HG03175 (cell line): ENCODE measurements at regions not wholly inside any gene's neighbourhood (a gene's known extent, or its start where the extent isn't known, plus 50 kb on each side); places are given as distances from the start of the nearest gene placed in this dataset.

Experiments
- ATAC-seq: cut with Tn5 transposase; IDR thresholded peaks from one replicate; pipeline ENCODE4 v1.9.1; 2021; ENCODE audit warnings: mild to moderate bottlenecking, moderate library complexity; ENCODE audit not compliant: unreplicated experiment

- ATAC-seq, result no peak
Measured at GRCh38 chr10:20726381-20726780, 170.7 kb downstream of the NEBL start.

GRCh38 chr10:20714979-20715378 lies 182.1 kb downstream of the NEBL start:
- no peak for ATAC-seq

GRCh38 chr10:20714518-20714917 lies 182.6 kb downstream of the NEBL start:
- no peak for ATAC-seq

- peak; percentile 63 for ATAC-seq
Measured at GRCh38 chr10:20713420-20713819, 183.7 kb downstream of the NEBL start.

GRCh38 chr10:20712774-20713173 lies 184.3 kb downstream of the NEBL start:
- ATAC-seq, result no peak

GRCh38 chr10:20709708-20710107 lies 187.4 kb downstream of the NEBL start:
- no peak for ATAC-seq

- ATAC-seq, result no peak
Measured at GRCh38 chr10:20708305-20708704, 188.8 kb downstream of the NEBL start.

- ATAC-seq, result no peak
Measured at GRCh38 chr10:20707251-20707650, 189.9 kb downstream of the NEBL start.

GRCh38 chr10:20698837-20699236 lies 198.3 kb downstream of the NEBL start:
- no peak for ATAC-seq

- ATAC-seq, result no peak
Measured at GRCh38 chr10:20694296-20694695, 202.8 kb downstream of the NEBL start.

GRCh38 chr10:20688797-20689544 lies 208.1 kb downstream of the NEBL start:
- no peak for ATAC-seq

GRCh38 chr10:20686015-20686635 lies 211.0 kb downstream of the NEBL start:
- no peak for ATAC-seq

- ATAC-seq, result no peak
Measured at GRCh38 chr10:20685462-20685861, 211.6 kb downstream of the NEBL start.

GRCh38 chr10:20683345-20683744 lies 213.8 kb downstream of the NEBL start:
- no peak for ATAC-seq

- ATAC-seq, result no peak
Measured at GRCh38 chr10:20682782-20683181, 214.3 kb downstream of the NEBL start.

- ATAC-seq, result no peak
Measured at GRCh38 chr10:20677340-20677739, 219.8 kb downstream of the NEBL start.

GRCh38 chr10:20674926-20675325 lies 222.2 kb downstream of the NEBL start:
- no peak for ATAC-seq

GRCh38 chr10:20673175-20673574 lies 223.9 kb downstream of the NEBL start:
- no peak for ATAC-seq

- no peak for ATAC-seq
Measured at GRCh38 chr10:20672741-20673140, 224.4 kb downstream of the NEBL start.

GRCh38 chr10:20670579-20670978 lies 226.5 kb downstream of the NEBL start:
- ATAC-seq, result no peak

GRCh38 chr10:20668985-20669384 lies 228.1 kb downstream of the NEBL start:
- ATAC-seq, result no peak

- no peak for ATAC-seq
Measured at GRCh38 chr10:20662742-20663141, 234.4 kb downstream of the NEBL start.

GRCh38 chr10:20659225-20659624 lies 237.9 kb downstream of the NEBL start:
- ATAC-seq, result no peak
